Retinal pigment epithelial cell (primary cell): ENCODE measurements at regions not wholly inside any gene's neighbourhood (a gene's known extent, or its start where the extent isn't known, plus 50 kb on each side); places are given as distances from the start of the nearest gene placed in this dataset.

Source experiments
- DNase-seq: peaks from one replicate; pipeline ENCODE4 v3.0.0-alpha.2; 2010; ENCODE audit warnings: low read depth
- H3K4me3 ChIP-seq: 2 replicates; pipeline ENCODE4 v1.5.1; 2011; ENCODE audit warnings: mild to moderate bottlenecking, low read length, control low read depth, moderate library complexity
- CTCF ChIP-seq: conservative IDR thresholded peaks from 2 replicates; pipeline ENCODE4 v1.5.1; 2011; ENCODE audit warnings: low read depth, low read length, control low read depth, inconsistent platforms

DNA sequence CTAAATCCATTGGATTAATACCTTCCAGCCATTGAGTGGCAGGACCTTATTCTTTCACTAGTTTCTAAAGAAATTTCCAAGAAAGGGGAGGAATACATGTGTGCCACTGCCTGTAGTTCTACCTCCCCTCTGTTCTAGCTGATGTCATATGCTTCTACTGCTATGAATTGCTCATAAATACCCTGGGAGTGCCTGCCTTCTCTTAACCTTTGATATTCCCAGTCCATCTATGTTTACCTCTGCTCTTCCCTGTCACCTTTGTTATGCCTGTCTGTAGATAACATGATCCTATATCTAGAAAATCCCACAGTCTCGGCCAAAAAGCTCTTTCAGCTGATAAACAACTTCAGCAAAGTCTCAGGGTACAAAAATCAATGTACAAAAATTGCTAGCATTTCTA lies 486.9 kb upstream of the ARRDC4 start:
- no peak for TF ChIP-seq CTCF
- no peak for DNase-seq
- H3K4me3 ChIP-seq = no peak overlapping the region

- no peak overlapping the region for H3K4me3 ChIP-seq
- no peak for DNase-seq
- no peak for TF ChIP-seq CTCF
Observed at GRCh38 chr15:97479957-97480356, 480.5 kb upstream of the ARRDC4 start.

- no peak overlapping the region for H3K4me3 ChIP-seq
- DNase-seq = no peak
- peak; percentile 29 for TF ChIP-seq CTCF
Observed at GRCh38 chr15:97482521-97482920, 478.0 kb upstream of the ARRDC4 start.

- no peak for DNase-seq
- TF ChIP-seq CTCF = no peak
- no peak overlapping the region for H3K4me3 ChIP-seq
Observed at GRCh38 chr15:97483232-97483631, 477.3 kb upstream of the ARRDC4 start.

DNA sequence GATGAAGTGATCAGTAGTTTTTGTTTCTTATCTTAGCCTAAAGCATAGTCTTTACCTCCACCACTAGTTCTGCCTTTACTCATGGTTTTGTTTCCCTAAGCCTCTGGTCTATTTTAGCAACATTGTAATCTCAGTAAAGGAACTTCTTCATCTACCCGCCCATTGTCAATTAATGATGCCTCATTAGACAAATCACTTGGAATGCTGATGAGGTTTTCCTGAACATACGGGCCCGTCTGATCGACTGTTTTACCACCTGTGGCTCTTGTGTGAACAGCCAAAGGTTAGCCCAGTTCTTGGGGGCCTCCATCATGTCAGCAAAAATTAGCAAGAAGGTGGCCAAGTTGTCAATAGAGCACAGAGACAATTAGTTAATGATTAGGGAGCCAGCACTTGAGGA lies 470.1 kb upstream of the ARRDC4 start:
- TF ChIP-seq CTCF = no peak

DNA sequence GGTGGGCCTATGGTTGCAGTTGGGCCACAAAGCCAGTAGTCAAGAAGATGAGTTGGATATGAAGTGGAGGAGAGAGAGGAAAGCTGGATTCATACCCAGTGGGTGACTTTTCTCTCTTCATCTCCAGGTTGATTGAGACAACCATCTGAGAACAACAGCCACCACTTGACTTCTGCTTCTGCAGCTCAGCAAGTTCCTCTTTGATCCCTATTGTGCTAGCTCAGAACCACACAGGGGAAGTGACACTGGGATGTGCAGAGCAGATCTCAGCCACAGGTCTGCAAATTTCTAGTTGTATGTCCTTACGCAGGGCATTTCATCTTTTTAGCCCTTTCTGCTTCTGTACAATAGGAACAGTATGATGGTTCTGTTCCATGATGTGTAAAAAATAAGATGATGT lies 459.2 kb upstream of the ARRDC4 start:
- DNase-seq = no peak
- H3K4me3 ChIP-seq = no peak overlapping the region
- TF ChIP-seq CTCF = no peak

More for the DNA sequence above, 470.1 kb upstream of the ARRDC4 start:
- no peak overlapping the region for H3K4me3 ChIP-seq
- DNase-seq = no peak

GRCh38 chr15:97502038-97502437 lies 458.5 kb upstream of the ARRDC4 start:
- TF ChIP-seq CTCF = no peak
- no peak overlapping the region for H3K4me3 ChIP-seq

More at GRCh38 chr15:97502038-97502437, 458.5 kb upstream of the ARRDC4 start:
- peak; percentile 51 for DNase-seq
